Iris pigment epithelial cell (primary cell): ENCODE measurements at regions not wholly inside any gene's neighbourhood (a gene's known extent, or its start where the extent isn't known, plus 50 kb on each side); places are given as distances from the start of the nearest gene placed in this dataset.

Experiments
- DNase-seq: peaks from one replicate; pipeline ENCODE4 v3.0.0-alpha.2; 2011; ENCODE audit warnings: low read depth

DNA sequence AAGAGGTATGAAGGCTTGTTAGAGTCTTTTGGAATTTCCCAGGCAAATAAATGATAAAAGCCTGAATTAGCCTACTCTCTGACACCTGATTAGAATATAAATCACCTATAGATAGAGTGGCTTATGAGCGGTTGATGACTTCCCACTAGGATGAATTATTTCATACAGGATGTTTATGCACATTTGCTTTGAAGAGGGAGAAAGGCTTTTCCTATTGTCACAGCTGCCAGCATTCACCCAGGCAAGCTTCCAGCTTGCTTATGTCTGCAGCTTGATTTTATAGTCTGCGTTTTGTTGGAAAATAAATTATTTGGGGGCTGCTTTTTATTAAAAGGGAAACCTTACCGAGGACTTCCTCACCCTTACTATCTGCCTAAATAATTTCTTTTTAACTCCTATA lies 51.3 kb upstream of the EIF2S2 start:
- DNase-seq: no peak

DNA sequence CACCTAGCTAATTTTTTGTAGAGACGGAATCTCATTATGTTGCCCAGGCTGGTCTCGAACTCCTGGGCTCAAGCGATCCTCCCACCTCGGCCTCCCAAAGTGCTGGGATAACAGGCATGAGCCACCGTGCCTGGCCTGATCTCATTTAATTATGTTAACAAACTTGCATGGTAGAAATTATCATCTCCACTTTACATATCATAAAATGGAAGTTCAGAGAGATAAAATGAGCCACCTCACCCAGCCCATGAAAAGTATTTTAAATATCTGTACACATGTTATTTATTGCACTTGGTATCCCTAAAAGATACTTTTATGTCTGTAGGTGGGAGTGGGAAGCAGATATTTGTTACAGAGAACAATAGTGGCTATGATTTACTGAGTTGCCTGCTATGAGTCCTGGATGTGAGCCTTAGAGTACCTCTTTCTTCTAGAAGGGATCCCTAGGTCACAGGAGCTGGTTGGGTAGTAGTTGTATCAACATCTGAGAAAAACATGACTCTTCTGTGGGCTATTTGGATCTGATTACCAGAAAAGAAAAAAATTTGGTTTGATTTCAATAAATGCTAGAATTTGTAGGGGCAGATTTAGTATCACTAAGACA lies 52.4 kb upstream of the EIF2S2 start:
- peak; percentile 28 for DNase-seq

DNA sequence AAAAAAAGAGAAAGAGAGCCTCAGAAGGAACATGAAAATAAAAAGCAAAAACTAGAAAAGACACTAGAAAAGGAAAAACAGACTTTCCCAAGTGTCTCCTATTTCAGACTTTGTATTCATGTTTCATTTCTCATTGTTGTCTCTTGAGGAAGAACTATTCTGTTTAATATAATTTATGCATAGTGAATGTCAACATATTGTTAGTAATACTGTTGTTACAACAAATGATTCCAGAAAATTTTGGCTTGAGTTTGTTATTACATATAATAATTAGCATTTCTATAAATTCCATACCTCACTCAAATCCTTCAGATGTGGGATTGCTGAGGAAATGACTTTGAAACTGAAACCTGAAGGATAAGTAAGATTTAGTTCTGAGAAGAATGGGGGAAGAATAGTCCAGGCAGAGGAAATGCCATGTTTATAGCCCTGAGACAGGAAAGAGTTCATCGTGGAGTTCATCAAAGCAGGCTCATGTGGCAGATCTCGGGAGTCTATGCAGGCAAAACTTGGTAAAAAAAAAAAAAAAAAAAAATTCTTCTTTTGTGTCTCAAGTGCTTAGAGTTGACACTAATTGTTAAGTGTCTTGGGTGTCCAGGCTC lies 53.1 kb upstream of the EIF2S2 start:
- DNase-seq: peak; percentile 39

DNA sequence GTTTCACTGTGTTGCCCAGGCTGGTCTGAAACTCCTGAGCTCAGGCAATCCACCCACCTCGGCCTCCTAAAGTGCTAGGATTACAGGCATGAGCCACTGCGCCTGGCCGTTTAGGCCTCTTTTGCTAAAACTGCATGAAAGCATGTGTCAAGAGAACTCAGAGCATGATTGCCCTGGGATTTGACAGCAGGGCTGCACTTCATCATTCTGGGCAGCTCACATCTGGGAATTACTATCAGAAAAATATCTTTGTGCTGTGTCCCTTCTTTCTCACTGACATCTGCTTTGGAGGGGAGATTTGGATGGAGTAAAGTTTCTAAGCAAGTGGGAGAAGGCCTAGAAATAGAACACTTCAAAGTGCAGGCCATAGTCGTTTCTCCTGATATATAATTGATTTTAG lies 59.6 kb upstream of the EIF2S2 start:
- no peak for DNase-seq

DNA sequence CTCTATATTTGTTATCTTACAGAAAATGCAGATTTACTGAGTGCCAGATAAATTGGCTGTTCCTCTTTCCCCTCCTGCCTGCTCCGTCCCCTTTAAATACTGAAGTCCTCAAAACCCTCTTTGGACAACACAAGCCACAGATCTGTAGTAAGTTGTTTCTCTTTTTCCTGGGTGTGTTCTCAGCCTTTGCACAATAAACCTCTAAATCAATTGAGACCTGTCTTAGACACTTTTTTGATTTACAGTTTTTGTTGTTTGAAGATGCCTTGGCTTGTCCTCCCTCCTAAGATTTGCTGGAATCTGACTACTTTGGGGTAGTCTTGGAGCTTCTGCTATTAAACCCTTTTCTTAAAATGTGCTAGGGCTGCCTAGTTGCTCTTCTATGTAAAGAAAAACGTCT lies 60.9 kb upstream of the EIF2S2 start:
- no peak for DNase-seq

DNA sequence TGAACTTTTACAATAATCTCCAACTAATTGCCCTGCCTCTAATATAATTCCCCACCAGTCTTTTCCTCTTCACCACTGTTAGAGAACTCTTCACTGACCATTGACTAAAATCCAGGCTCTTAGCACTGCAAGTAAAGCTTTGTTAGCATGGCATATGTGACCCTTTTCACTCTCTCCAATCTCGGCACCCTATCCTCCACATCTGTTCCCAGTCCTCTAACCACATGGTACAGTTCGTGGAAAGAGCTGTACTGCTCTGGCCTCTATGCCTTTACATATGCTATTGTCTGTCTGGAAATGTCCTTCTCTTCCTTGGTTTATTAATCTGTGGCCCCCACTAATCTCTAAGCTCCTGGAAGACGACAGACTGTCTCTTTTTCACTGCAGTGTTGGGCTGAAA lies 63.0 kb upstream of the EIF2S2 start:
- DNase-seq: no peak

DNA sequence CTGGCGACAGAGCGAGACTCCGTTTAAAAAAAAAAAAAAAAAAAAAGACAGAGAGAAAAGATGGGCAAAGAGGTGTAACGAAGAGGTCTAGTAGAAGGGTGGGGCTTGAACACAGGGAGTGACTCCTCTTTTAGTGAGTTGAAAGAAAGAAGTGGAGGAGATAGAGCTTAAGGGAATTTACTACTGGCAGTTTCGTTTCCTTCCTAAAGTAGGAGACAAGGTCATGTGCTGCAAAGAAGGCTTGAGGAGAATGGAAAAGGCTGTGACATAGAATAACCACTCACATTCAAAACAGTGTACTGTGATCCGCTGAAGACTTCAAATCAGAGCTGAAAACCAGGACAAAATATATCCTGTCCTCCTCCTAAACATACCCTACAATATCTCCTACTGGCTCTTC lies 63.8 kb upstream of the EIF2S2 start:
- DNase-seq: no peak

DNA sequence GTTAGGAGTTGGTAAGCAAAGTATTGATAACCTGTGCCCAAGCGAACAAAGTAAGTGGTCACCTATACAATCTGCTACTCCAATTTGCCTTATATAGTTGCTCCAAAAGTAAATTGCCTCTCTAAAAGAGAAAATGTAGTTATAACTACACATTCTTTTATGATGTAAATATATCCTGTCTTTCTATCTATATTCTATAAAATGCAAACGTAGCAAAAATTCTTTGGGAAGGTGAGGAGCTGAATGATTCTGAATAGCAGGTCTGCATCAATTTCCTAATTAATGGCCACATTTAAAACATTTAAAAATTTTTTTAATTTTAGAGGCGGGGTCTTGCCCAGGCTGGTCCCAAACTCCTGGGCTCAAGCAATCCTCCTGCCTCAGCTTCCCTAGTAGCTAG lies 64.2 kb upstream of the ASIP start:
- no peak for DNase-seq

DNA sequence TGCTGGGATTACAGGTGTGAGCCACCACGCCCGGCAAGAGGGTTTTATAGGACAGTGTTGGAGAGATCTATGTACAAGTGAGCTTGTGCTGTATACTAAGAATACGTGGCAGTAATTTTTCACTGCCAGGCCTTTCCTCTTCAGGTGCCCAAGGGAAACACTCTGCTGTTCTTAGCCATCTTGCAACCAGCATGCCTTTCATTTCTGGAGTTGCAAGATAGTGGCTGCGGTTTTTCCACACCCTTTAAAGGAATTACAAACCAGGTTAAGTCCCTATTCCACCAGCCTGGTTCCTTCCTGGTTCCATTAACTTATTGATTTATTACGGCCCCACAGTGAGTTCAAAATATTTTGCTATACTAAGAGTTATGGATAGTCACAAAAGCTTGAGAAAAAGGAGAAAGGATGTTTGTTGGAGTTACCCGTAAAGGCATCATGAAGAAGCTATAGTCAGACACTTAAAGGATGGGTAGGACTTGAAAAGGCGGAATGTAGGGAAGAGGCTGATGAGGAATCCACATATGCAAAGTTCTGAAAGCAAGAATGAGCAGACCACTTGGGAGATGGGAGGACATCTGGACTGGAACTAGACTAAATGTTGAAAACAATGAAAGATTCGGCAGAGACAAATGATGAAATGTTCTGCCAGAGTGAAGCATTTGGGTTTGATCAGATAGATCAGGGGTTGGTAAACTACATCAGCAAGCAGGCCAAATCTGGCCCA lies 61.4 kb upstream of the ASIP start:
- DNase-seq: no peak

DNA sequence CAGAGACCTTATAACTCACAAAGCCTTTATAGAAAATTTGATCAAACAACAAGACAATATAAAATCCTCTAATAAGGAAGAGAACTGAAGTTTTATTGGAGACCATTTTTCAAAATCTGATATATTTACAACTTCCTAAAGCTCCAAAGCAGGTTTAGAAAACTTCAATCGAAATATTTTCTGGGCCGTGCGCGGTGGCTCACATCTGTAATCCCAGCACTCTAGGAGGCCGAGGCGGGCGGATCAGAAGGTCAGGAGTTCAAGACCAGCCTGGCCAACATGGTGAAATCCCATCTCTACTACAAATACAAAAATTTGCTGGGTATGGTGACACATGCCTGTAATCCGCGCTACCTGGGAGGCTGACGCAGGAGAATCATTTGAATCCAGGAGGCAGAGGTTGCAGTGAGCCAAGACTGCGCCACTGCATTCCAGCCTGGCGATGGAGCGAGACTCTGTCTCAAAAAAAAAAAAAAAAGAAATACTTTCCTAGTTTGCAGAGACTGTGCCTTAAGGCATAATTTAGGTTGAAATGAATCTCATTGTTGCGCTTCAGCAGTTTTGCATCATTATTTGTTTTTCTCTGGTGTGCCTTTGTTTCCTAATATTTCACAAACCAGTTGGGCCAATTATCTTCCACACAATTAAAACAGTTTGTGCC lies 60.6 kb upstream of the ASIP start:
- no peak for DNase-seq

DNA sequence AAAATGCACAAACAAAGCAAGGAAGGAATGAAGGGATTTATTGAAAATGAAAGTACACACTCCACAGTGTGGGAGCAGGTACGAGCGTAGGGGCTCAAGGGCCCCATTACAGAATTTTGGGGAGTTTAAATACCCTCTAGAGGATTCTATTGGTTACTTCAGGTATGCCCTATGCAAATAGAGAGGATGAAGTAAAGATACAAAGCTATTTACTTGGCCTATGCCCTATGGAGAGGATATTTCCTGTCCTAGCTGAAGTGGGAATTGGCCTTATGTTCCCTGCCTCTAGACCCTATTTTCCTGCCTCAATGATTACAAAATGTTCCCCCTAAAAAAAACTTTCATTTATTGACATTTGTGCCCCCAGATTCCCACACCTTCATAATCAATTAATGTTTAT lies 59.7 kb upstream of the ASIP start:
- DNase-seq: no peak

DNA sequence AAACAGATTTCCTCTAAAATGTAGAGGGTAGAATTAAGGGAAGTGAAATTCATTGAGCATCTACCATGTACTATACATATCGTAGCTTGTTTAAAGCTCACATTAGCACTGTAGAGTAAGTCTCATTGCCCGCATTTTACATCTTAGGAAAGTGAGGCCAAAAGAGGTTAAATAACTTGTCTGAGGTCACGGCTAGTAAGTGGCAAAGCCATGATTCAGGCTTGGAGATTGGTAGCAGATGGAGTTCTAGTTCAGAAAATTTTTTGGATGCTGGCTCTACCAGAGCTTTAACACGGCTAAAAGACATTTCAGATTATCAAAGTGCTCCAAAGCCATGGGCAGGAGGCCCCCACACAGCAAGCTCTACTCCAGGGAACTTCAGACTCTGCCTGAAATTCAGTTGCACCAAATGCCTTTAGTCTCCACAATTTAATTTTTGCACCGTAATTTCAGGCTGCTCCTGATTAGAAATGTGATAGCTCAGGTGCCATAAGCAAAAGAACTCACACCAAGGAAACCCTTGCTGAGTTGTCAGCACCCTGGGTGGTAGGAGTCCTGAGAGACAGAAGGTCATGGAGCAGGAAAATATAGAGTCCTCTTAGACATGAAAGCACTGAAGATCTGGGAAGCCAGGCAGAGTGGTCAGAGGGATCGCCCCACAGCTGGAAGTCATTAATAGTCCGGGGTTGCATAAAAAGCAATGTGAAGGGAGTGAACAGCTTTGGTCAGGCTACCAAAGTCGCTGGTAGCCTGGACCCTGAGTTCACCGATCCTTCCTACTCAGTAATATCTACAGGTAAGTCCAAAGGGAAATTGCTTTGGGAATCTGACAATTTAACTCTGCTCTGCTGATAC lies 55.2 kb upstream of the ASIP start:
- no peak for DNase-seq

DNA sequence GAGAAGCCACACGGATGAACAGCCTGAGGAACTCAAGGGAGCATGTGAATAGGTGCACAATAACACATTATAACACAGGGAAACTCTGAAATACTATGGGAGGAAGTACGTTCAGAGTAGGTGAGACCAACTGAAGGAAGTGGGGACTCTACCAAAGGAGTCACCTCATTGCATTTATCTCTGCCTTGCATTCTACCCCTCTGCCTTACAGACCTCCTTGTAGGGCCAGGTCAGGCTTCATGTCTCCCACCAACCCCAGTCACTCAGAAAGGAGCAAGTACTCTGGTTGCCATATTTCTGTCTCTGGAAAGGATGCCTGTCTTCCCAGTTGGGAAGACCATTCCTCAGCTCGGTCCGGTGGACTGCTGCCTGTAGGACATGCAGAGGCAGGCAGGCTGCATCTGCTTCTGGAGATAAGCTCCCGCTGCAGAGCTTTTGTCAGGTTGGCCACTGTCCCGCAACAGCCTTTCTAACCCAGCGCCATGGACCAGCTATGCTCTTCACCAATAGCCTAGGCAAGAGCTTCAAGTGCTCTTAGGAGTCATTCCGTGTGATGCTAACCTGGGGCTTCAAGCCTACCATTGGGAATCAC lies 51.6 kb upstream of the ASIP start:
- no peak for DNase-seq

DNA sequence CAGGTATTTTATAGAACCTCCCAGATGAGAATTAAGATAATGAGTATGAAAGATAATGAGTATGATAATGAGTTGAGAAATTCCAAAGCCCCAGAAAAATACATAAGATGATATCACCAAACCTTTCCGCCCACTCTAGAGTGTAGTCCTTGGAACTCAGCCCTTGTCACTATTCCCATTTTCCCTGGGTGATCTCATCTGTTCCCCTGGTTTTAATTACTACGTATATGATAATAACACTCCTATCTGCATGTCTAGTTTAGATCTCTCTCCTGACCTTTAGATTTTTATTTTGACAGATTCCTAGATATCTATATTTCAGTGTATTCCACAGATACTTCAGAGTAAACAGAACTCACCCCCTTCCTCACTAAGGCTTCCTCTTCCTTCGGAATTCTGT lies 51.0 kb upstream of the ASIP start:
- DNase-seq: no peak

DNA sequence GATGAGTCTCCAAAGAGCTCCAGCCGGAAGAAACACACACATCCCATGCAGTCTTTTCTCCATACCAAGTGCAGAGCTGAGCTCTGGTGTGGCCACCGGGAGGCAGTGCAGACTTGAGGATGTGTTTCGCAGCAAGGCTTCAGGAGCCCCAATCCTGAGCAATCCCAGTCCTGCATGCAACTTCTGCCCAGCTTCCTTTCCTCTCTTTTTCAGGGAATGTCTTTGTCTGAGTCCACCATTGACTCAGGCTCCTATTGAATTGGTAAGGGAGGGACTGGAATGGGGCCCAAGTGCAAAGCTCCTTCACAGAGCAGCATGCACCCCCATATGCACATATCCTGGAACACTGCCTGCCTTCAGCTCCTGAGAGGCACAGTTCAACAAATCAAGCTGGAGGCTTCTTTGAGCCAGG lies 50.5 kb upstream of the ASIP start:
- peak; percentile 88 for DNase-seq
